GM12873 (cell line): ENCODE measurements at regions not wholly inside any gene's neighbourhood (a gene's known extent, or its start where the extent isn't known, plus 50 kb on each side); places are given as distances from the start of the nearest gene placed in this dataset.

Experiments
- CTCF ChIP-seq: IDR thresholded peaks from 2 replicates; pipeline ENCODE4 v1.5.1; 2012; ENCODE audit warnings: low read depth, mild to moderate bottlenecking, moderate library complexity, low read length, control low read depth; ENCODE audit not compliant: insufficient read depth; ENCODE audit errors: missing control alignments

GRCh38 chr10:27440021-27440420, 64.1 kb upstream of the RAB18 start:
- no peak for TF ChIP-seq CTCF

- no peak for TF ChIP-seq CTCF
Measured at GRCh38 chr10:27439101-27439500, 65.0 kb upstream of the RAB18 start.

GRCh38 chr10:27437775-27438174, 66.3 kb upstream of the RAB18 start:
- no peak for TF ChIP-seq CTCF

GRCh38 chr10:27436710-27437109, 67.4 kb upstream of the RAB18 start:
- TF ChIP-seq CTCF: no peak

GRCh38 chr10:27433976-27434375, 70.1 kb upstream of the RAB18 start:
- no peak for TF ChIP-seq CTCF

GRCh38 chr10:27426948-27427467, 77.1 kb upstream of the RAB18 start:
- TF ChIP-seq CTCF: no peak

GRCh38 chr10:27413831-27414348, 90.2 kb upstream of the RAB18 start:
- no peak for TF ChIP-seq CTCF
